Sigmoid colon (tissue), 6 donors: ENCODE measurements at regions not wholly inside any gene's neighbourhood (a gene's known extent, or its start where the extent isn't known, plus 50 kb on each side); places are given as distances from the start of the nearest gene placed in this dataset.
A peak's percentile ranks its signal among the peaks of the same experiment; 100 is the strongest.

Source experiments
- DNase-seq: peaks from one replicate; pipeline ENCODE4 v3.0.0-alpha.2; 2019
- H3K27ac ChIP-seq, 4 donors: fragments of 200-600 bp; sonication (generic); one replicate each; pipeline ENCODE4 v1.5.1; 2016 to 2019; ENCODE audit warnings: mild to moderate bottlenecking in 1 of 4
- H3K27me3 ChIP-seq, 3 donors: fragments of 200-600 bp; sonication (generic); one replicate each; pipeline ENCODE4 v1.5.1; 2019; ENCODE audit warnings: mild to moderate bottlenecking in 1 of 3
- H3K36me3 ChIP-seq, 4 donors: fragments of 200-600 bp; sonication (generic); one replicate each; pipeline ENCODE4 v1.5.1; 2016 to 2019
- H3K4me1 ChIP-seq, 4 donors: fragments of 200-600 bp; sonication (generic); one replicate each; pipeline ENCODE4 v1.5.1; 2017 to 2019
- H3K4me3 ChIP-seq, 4 donors: fragments of 200-600 bp; sonication (generic); one replicate each; pipeline ENCODE4 v1.5.1; 2017 to 2019; ENCODE audit warnings: mild to moderate bottlenecking in 2 of 4, moderate library complexity in 1 of 4
- H3K9me3 ChIP-seq, 4 donors: fragments of 200-600 bp in 3 of 4; sonication (generic) in 3 of 4; one replicate each; pipeline versions ENCODE4 v1.5.1 to v1.6.1; 2013 to 2019
- CTCF ChIP-seq, 4 experiments: fragments of 450-650 bp in 3 of 4; fragments of 200-600 bp in 1 of 4; IDR thresholded peaks; one replicate each; pipeline ENCODE4 v1.5.1; 2016 to 2019; ENCODE audit warnings: antibody characterized with exemption in 4 of 4, mild to moderate bottlenecking in 3 of 4, moderate library complexity in 2 of 4
- EP300 ChIP-seq, 4 donors: sonication (generic); formaldehyde crosslinking; IDR thresholded peaks; one replicate each; pipeline ENCODE4 v1.6.1; 2017; ENCODE audit warnings: antibody characterized with exemption in 4 of 4
- POLR2A ChIP-seq, 2 donors: fragments of 450-650 bp; IDR thresholded peaks; one replicate each; pipeline ENCODE4 v1.6.1; 2016; ENCODE audit warnings: antibody characterized with exemption in 2 of 2, mild to moderate bottlenecking in 2 of 2, moderate library complexity in 2 of 2
- POLR2AphosphoS5 ChIP-seq, 4 donors: sonication (generic); formaldehyde crosslinking; IDR thresholded peaks; one replicate each; pipeline ENCODE4 v1.6.1; 2017; ENCODE audit warnings: antibody characterized with exemption in 4 of 4
- WGBS, 2 donors: extraction: QIAGEN DNeasy Blood & Tissue Kit; methylation state at CpG; one replicate each; pipeline ENCODE4 v1.1.7; 2013; 5-methylcytosine and 5-hydroxymethylcytosine counted together
- intact Hi-C: fragments of 100-400 bp; cut with DNase I; formaldehyde crosslinking; loops from one replicate; pipeline ENCODE4 v1.15.1; 2023
- donor health status: healthy with polysubstance abuse.
- donor health status: healthy.

GRCh38 chr3:21310161-21310560 is 440.8 kb downstream of the ZNF385D start:
- intact Hi-C loops, result no loop called here
- no peak for DNase-seq
- 82 to 85% methylated on average over 2 of the region's 2 CpGs for whole genome bisulfite sequencing, 2 donors

GRCh38 chr3:21297304-21297703 is 453.7 kb downstream of the ZNF385D start:
- TF ChIP-seq POLR2AphosphoS5 (IDR thresholded peaks at IDR 0.05) (no peak), CTCF (IDR thresholded peaks at IDR 0.05) (no peak), POLR2A (IDR thresholded peaks at IDR 0.05) (no peak), EP300 (IDR thresholded peaks at IDR 0.05) (no peak)
- intact Hi-C loops, result no loop called here
- 38 to 40% methylated on average over 1 of the region's 1 CpG for WGBS, 2 donors
- no peak overlapping the region for H3K27ac ChIP-seq
- no peak for DNase-seq
- H3K27me3 ChIP-seq, result no peaks in the 10 kb centered on the region
- H3K36me3 ChIP-seq, result no peaks in the 10 kb centered on the region
- H3K4me3 ChIP-seq, result no peak overlapping the region
- peaks cover 0 to 7% (median 2%) of the 10 kb centered on the region in 4 donors for H3K9me3 ChIP-seq
- peaks cover 0 to 7% (median 0%) of the 10 kb centered on the region in 4 donors for H3K4me1 ChIP-seq

More at GRCh38 chr3:21310161-21310560, 440.8 kb downstream of the ZNF385D start:
- no peak overlapping the region for H3K4me3 ChIP-seq
- no peaks in the 10 kb centered on the region for H3K4me1 ChIP-seq
- H3K27ac ChIP-seq, result no peak overlapping the region
- no peaks in the 10 kb centered on the region for H3K27me3 ChIP-seq
- peaks cover 0 to 2% (median 0%) of the 10 kb centered on the region in 4 donors for H3K9me3 ChIP-seq
- TF ChIP-seq POLR2AphosphoS5 (IDR thresholded peaks at IDR 0.05), result no peak
- no peak for TF ChIP-seq CTCF (IDR thresholded peaks at IDR 0.05)
- TF ChIP-seq POLR2A (IDR thresholded peaks at IDR 0.05), result no peak
- TF ChIP-seq EP300 (IDR thresholded peaks at IDR 0.05), result no peak
- H3K36me3 ChIP-seq, result no peaks in the 10 kb centered on the region

- H3K9me3 ChIP-seq, result peaks cover 0 to 7% (median 2%) of the 10 kb centered on the region in 4 donors
- intact Hi-C loops, result no loop called here
- H3K4me3 ChIP-seq, result no peak overlapping the region
- no peaks in the 10 kb centered on the region for H3K27me3 ChIP-seq
- no peak overlapping the region for H3K27ac ChIP-seq
- TF ChIP-seq CTCF (IDR thresholded peaks at IDR 0.05) (no peak), POLR2AphosphoS5 (IDR thresholded peaks at IDR 0.05) (no peak), POLR2A (IDR thresholded peaks at IDR 0.05) (no peak), EP300 (IDR thresholded peaks at IDR 0.05) (no peak)
- no peak for DNase-seq
- peaks cover 0 to 7% (median 0%) of the 10 kb centered on the region in 4 donors for H3K4me1 ChIP-seq
- H3K36me3 ChIP-seq, result no peaks in the 10 kb centered on the region
Measured at GRCh38 chr3:21294768-21295167, 456.2 kb downstream of the ZNF385D start.

GRCh38 chr3:21292971-21293370 is 458.0 kb downstream of the ZNF385D start:
- 78 to 88% methylated on average over 2 of the region's 2 CpGs for WGBS, 2 donors
- H3K4me3 ChIP-seq, result no peak overlapping the region
- no peaks in the 10 kb centered on the region for H3K27me3 ChIP-seq
- H3K4me1 ChIP-seq, result peaks cover 0 to 7% (median 0%) of the 10 kb centered on the region in 4 donors
- intact Hi-C loops, result no loop called here
- no peak for TF ChIP-seq POLR2A (IDR thresholded peaks at IDR 0.05)
- peaks cover 0 to 4% (median under 1%) of the 10 kb centered on the region in 4 donors for H3K9me3 ChIP-seq
- no peak for DNase-seq
- H3K27ac ChIP-seq, result no peak overlapping the region
- no peaks in the 10 kb centered on the region for H3K36me3 ChIP-seq

GRCh38 chr3:21290557-21290956 is 460.5 kb downstream of the ZNF385D start:
- TF ChIP-seq CTCF (IDR thresholded peaks at IDR 0.05), result peak in 1 of 4 experiments; percentile 14
- no peak for TF ChIP-seq POLR2A (IDR thresholded peaks at IDR 0.05)
- 64 to 77% methylated on average over 1 of the region's 1 CpG for WGBS, 2 donors
- Histone ChIP-seq H3K27ac (no peak overlapping the region), H3K27me3 (no peaks in the 10 kb centered on the region), H3K4me1 (peaks cover 0 to 7% (median 0%) of the 10 kb centered on the region in 4 donors), H3K4me3 (no peak overlapping the region), H3K36me3 (no peaks in the 10 kb centered on the region), H3K9me3 (peaks cover 0 to under 1% (median 0%) of the 10 kb centered on the region in 4 donors)
- intact Hi-C loops, result no loop called here
- no peak for DNase-seq
